ENCODE measurements at regions not wholly inside any gene's neighbourhood (a gene's known extent, or its start where the extent isn't known, plus 50 kb on each side); places are given as distances from the start of the nearest gene placed in this dataset.

DNA sequence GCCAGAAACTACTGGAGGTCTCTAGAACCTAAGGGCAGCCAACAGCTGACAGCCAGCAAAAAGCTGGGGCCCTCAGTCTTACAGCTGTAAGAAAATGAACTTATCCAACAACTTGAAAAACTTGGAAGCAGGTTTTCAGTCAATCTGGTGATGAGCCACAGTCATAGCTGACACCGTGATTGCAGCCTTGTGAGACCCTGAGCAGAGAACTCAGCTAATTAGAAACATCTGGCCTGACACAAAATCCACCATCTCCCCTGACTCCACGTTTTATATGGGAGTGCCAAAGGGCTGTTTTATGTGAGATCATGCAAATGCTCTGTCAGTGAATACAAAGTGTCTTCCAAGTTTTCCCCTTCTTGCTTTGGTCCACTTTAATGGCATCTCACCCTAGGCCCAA, 198.8 kb upstream of the DCAF8L1 start:
- TF ChIP-seq, protein P1, sequence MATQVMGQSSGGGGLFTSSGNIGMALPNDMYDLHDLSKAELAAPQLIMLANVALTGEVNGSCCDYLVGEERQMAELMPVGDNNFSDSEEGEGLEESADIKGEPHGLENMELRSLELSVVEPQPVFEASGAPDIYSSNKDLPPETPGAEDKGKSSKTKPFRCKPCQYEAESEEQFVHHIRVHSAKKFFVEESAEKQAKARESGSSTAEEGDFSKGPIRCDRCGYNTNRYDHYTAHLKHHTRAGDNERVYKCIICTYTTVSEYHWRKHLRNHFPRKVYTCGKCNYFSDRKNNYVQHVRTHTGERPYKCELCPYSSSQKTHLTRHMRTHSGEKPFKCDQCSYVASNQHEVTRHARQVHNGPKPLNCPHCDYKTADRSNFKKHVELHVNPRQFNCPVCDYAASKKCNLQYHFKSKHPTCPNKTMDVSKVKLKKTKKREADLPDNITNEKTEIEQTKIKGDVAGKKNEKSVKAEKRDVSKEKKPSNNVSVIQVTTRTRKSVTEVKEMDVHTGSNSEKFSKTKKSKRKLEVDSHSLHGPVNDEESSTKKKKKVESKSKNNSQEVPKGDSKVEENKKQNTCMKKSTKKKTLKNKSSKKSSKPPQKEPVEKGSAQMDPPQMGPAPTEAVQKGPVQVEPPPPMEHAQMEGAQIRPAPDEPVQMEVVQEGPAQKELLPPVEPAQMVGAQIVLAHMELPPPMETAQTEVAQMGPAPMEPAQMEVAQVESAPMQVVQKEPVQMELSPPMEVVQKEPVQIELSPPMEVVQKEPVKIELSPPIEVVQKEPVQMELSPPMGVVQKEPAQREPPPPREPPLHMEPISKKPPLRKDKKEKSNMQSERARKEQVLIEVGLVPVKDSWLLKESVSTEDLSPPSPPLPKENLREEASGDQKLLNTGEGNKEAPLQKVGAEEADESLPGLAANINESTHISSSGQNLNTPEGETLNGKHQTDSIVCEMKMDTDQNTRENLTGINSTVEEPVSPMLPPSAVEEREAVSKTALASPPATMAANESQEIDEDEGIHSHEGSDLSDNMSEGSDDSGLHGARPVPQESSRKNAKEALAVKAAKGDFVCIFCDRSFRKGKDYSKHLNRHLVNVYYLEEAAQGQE (IDR thresholded peaks at IDR 0.05; ENCODE audit: insufficient read depth in 1 of 2, low read depth in 2 of 2, low read length in 1 of 2): no peak
- TF ChIP-seq, protein P2, sequence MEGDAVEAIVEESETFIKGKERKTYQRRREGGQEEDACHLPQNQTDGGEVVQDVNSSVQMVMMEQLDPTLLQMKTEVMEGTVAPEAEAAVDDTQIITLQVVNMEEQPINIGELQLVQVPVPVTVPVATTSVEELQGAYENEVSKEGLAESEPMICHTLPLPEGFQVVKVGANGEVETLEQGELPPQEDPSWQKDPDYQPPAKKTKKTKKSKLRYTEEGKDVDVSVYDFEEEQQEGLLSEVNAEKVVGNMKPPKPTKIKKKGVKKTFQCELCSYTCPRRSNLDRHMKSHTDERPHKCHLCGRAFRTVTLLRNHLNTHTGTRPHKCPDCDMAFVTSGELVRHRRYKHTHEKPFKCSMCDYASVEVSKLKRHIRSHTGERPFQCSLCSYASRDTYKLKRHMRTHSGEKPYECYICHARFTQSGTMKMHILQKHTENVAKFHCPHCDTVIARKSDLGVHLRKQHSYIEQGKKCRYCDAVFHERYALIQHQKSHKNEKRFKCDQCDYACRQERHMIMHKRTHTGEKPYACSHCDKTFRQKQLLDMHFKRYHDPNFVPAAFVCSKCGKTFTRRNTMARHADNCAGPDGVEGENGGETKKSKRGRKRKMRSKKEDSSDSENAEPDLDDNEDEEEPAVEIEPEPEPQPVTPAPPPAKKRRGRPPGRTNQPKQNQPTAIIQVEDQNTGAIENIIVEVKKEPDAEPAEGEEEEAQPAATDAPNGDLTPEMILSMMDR (IDR thresholded peaks at IDR 0.05): no peak
- TF ChIP-seq SIN3A (IDR thresholded peaks at IDR 0.05; ENCODE audit: borderline replicate concordance, insufficient read depth, low read depth, low read length) (no peak), TCF7L2 (IDR thresholded peaks at IDR 0.05; ENCODE audit: low read depth, low read length) (no peak), POLR2AphosphoS5 (IDR thresholded peaks at IDR 0.05; ENCODE audit: low read depth, low read length) (no peak)
- ChIA-PET POLR2A (no interaction called here), CTCF (no interaction called here)
- no peaks in the 10 kb centered on the region for H3K27me3 ChIP-seq (ENCODE audit: control insufficient read depth, insufficient read depth, low read length)
- ATAC-seq (no peak), DNase-seq (ENCODE audit: low read depth, low spot score) (no peak)
- H3K36me3 ChIP-seq (ENCODE audit: control insufficient read depth, insufficient read depth, low read length): no peaks in the 10 kb centered on the region
- H3K27ac ChIP-seq (ENCODE audit: low read length): no peak overlapping the region
- intact Hi-C loops (cut with micrococcal nuclease; ENCODE audit: unreplicated experiment) (no loop called here), in situ Hi-C loops (cut with HindIII; ENCODE audit: low pct_unique_long_range_greater_than_20kb, low sequenced_read_pairs) (no loop called here)
- no TSS peak for BruUV-seq (replicated peaks)
- no peaks in the 10 kb centered on the region for H3K4me1 ChIP-seq (ENCODE audit: control insufficient read depth, insufficient read depth, low read length)
- no peaks in the 10 kb centered on the region for H3K9me3 ChIP-seq (ENCODE audit: control insufficient read depth, insufficient read depth, low read depth, low read length)
- H3K4me3 ChIP-seq (ENCODE audit: low read depth in 2 of 2, low read length in 2 of 2): no peak overlapping the region

DNA sequence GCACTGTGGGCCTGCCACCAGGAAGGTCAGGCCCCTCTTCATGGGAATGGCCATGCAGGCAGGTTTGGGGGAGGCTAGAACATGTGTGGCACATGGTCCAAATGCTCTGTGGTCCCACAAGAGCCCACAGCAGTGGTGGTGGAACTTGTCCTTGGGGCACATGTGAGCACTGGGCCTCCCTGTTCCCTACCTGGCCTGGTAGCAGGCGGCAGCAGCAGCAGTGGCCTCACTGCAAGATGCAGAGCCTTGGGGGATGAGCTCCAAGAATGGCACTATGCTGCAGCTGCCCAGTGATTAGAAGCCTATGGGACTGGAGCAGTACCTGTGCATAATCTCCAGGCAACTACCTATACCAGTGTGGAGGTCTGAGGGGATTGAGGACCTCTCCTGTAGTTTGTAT, 197.0 kb upstream of the DCAF8L1 start:
- Histone ChIP-seq H3K36me3 (ENCODE audit: control insufficient read depth, insufficient read depth, low read length) (no peaks in the 10 kb centered on the region), H3K9me3 (ENCODE audit: control insufficient read depth, insufficient read depth, low read depth, low read length) (no peaks in the 10 kb centered on the region), H3K27ac (ENCODE audit: low read length) (no peak overlapping the region), H3K4me1 (ENCODE audit: control insufficient read depth, insufficient read depth, low read length) (no peaks in the 10 kb centered on the region), H3K4me3 (ENCODE audit: low read depth in 2 of 2, low read length in 2 of 2) (no peak overlapping the region), H3K27me3 (ENCODE audit: control insufficient read depth, insufficient read depth, low read length) (no peaks in the 10 kb centered on the region)
- ATAC-seq: no peak
- TF ChIP-seq, protein P2 (IDR thresholded peaks at IDR 0.05): no peak
- TF ChIP-seq SIN3A (IDR thresholded peaks at IDR 0.05; ENCODE audit: borderline replicate concordance, insufficient read depth, low read depth, low read length) (no peak), POLR2AphosphoS5 (IDR thresholded peaks at IDR 0.05; ENCODE audit: low read depth, low read length) (no peak), TCF7L2 (IDR thresholded peaks at IDR 0.05; ENCODE audit: low read depth, low read length) (no peak)
- TF ChIP-seq, protein P1 (IDR thresholded peaks at IDR 0.05; ENCODE audit: insufficient read depth in 1 of 2, low read depth in 2 of 2, low read length in 1 of 2): no peak
- intact Hi-C loops (cut with micrococcal nuclease; ENCODE audit: unreplicated experiment) (no loop called here), in situ Hi-C loops (cut with HindIII; ENCODE audit: low pct_unique_long_range_greater_than_20kb, low sequenced_read_pairs) (no loop called here)
- POLR2A ChIA-PET: no interaction called here
- no TSS peak for BruUV-seq (replicated peaks)
- DNase-seq (ENCODE audit: low read depth, low spot score): no peak
- CTCF ChIA-PET: no interaction called here

All from Panc1 (cell line).